NCI-H774 (cell line): ENCODE measurements at regions not wholly inside any gene's neighbourhood (a gene's known extent, or its start where the extent isn't known, plus 50 kb on each side); places are given as distances from the start of the nearest gene placed in this dataset.

ENCODE experiments used
- DNase-seq: peaks from one replicate; lab custom pipeline; 2025; lab: John Stamatoyannopoulos, UW

GRCh38 chr12:20967756-20968155 is 157.3 kb downstream of the SLCO1B3 start:
- DNase-seq: no peak

GRCh38 chr12:20969766-20970165 is 159.3 kb downstream of the SLCO1B3 start:
- no peak for DNase-seq

- DNase-seq: no peak
Observed at GRCh38 chr12:20985399-20985798, 145.6 kb upstream of the SLCO1B1 start.

GRCh38 chr12:21001778-21002177 is 129.2 kb upstream of the SLCO1B1 start:
- no peak for DNase-seq

- no peak for DNase-seq
Observed at GRCh38 chr12:21025656-21026055, 105.3 kb upstream of the SLCO1B1 start.

GRCh38 chr12:21026302-21026701 is 104.7 kb upstream of the SLCO1B1 start:
- DNase-seq: peak; percentile 89

- no peak for DNase-seq
Observed at GRCh38 chr12:21054334-21054733, 76.7 kb upstream of the SLCO1B1 start.

- no peak for DNase-seq
Observed at GRCh38 chr12:21065845-21066244, 65.1 kb upstream of the SLCO1B1 start.

- no peak for DNase-seq
Observed at GRCh38 chr12:21073129-21073528, 57.9 kb upstream of the SLCO1B1 start.

- DNase-seq: no peak
Observed at GRCh38 chr12:21073822-21074460, 57.1 kb upstream of the SLCO1B1 start.
